ENCODE measurements at regions not wholly inside any gene's neighbourhood (a gene's known extent, or its start where the extent isn't known, plus 50 kb on each side); places are given as distances from the start of the nearest gene placed in this dataset.
A peak's percentile ranks its signal among the peaks of the same experiment; 100 is the strongest.

DNA sequence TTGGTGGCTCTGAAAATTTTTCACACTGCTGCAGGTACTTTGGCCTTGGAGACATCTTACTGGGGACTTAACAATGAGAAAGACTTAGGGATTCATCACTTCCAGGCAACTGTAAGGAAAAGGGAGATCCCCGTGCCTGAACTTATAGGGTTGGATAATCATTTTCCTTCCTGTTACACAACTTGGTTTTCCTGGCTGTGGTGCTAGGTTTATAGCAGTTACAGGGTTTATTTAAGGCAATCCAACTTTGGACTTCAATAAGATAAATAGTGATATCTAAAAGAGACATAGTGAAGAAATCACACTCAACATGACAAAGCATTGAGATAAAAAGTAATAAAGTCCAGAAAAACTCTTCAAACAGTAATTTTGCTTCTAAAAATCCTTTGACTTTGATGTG, 70.2 kb upstream of the RAPH1 start:
- Histone ChIP-seq H3K4me1 (ENCODE audit: control insufficient read depth in 5 of 5, insufficient read depth in 5 of 5, low read length in 5 of 5) (peaks cover 0 to 10% (median 0%) of the 10 kb centered on the region in 5 donors), H3K36me3 (ENCODE audit: control insufficient read depth in 4 of 4, insufficient read depth in 4 of 4, low read length in 4 of 4) (no peaks in the 10 kb centered on the region), H3K9me3 (ENCODE audit: control insufficient read depth in 4 of 4, insufficient read depth in 3 of 4, low read length in 3 of 4) (no peaks in the 10 kb centered on the region), H3K27me3 (ENCODE audit: control insufficient read depth in 3 of 3, insufficient read depth in 3 of 3, low read length in 2 of 3) (no peaks in the 10 kb centered on the region), H3K4me3 (no peak overlapping the region), H3K27ac (ENCODE audit: low read depth in 1 of 2, low read length in 1 of 2) (no peak overlapping the region), H3K9ac (ENCODE audit: insufficient read depth in 1 of 2, low read length in 2 of 2) (no peak overlapping the region)
- ATAC-seq (ENCODE audit: insufficient read depth, low FRiP score) (no peak), DNase-seq (peak in 2 of 3 donors; percentile 53 to 79)
- WGBS, 2 donors = 3 to 18% methylated on average over 1 of the region's 1 CpG
- TF ChIP-seq, protein P1, sequence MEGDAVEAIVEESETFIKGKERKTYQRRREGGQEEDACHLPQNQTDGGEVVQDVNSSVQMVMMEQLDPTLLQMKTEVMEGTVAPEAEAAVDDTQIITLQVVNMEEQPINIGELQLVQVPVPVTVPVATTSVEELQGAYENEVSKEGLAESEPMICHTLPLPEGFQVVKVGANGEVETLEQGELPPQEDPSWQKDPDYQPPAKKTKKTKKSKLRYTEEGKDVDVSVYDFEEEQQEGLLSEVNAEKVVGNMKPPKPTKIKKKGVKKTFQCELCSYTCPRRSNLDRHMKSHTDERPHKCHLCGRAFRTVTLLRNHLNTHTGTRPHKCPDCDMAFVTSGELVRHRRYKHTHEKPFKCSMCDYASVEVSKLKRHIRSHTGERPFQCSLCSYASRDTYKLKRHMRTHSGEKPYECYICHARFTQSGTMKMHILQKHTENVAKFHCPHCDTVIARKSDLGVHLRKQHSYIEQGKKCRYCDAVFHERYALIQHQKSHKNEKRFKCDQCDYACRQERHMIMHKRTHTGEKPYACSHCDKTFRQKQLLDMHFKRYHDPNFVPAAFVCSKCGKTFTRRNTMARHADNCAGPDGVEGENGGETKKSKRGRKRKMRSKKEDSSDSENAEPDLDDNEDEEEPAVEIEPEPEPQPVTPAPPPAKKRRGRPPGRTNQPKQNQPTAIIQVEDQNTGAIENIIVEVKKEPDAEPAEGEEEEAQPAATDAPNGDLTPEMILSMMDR (IDR thresholded peaks at IDR 0.05; ENCODE audit: control extremely low read depth, extremely low read depth) = no peak

DNA sequence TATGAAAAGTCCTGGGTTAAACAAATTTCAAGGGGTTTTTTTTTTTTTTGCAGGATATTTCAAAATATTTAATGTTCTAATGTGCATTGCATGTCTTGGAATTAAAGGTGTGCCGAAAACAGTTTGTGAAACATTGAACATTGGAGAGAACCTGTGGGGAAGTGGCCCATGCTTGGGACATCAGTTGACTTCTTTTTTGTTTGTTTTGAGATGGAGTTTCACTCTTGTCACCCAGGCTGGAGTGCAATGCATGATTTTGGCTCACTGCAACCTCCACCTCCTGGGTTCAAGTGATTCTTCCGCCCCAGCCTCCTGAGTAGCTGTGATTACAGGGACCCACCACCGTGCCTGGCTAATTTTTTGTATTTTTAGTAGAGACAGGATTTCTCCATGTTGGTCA, 71.0 kb upstream of the RAPH1 start:
- ATAC-seq (ENCODE audit: insufficient read depth, low FRiP score) = no peak

DNA sequence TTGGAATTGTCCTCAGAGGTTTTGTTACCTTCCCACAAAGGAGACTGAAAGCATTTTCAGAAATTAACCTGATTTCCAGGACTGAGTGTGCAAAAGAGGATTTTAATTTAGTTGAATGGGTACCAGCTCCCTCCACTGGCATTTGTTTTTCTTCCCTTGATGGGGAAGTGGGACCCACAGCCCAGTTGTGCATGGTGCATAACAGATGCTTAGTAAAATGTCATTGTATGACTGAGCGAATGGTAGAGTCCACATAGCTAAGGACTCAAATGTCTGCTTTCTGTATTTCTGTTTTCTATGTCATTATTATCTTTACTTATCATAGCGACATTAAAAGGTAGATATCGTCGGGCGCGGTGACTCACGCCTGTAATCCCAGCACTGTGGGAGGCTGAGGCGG, 75.5 kb upstream of the RAPH1 start:
- 96 to 98% methylated on average over 8 of the region's 8 CpGs for WGBS, 2 donors
- ATAC-seq (ENCODE audit: insufficient read depth, low FRiP score) = no peak

More for the DNA sequence above, 71.0 kb upstream of the RAPH1 start:
- Histone ChIP-seq H3K9me3 (ENCODE audit: control insufficient read depth in 4 of 4, insufficient read depth in 3 of 4, low read length in 3 of 4) (no peaks in the 10 kb centered on the region), H3K27ac (ENCODE audit: low read depth in 1 of 2, low read length in 1 of 2) (no peak overlapping the region), H3K4me1 (ENCODE audit: control insufficient read depth in 5 of 5, insufficient read depth in 5 of 5, low read length in 5 of 5) (peaks cover 0 to 10% (median 0%) of the 10 kb centered on the region in 5 donors), H3K9ac (ENCODE audit: insufficient read depth in 1 of 2, low read length in 2 of 2) (no peak overlapping the region), H3K36me3 (ENCODE audit: control insufficient read depth in 4 of 4, insufficient read depth in 4 of 4, low read length in 4 of 4) (no peaks in the 10 kb centered on the region), H3K27me3 (ENCODE audit: control insufficient read depth in 3 of 3, insufficient read depth in 3 of 3, low read length in 2 of 3) (no peaks in the 10 kb centered on the region), H3K4me3 (no peak overlapping the region)
- TF ChIP-seq, protein P1 (IDR thresholded peaks at IDR 0.05; ENCODE audit: control extremely low read depth, extremely low read depth) = no peak
- 89 to 91% methylated on average over 3 of the region's 3 CpGs for WGBS, 2 donors
- DNase-seq = no peak

More for the DNA sequence above, 75.5 kb upstream of the RAPH1 start:
- TF ChIP-seq, protein P1 (IDR thresholded peaks at IDR 0.05; ENCODE audit: control extremely low read depth, extremely low read depth) = no peak
- H3K27ac ChIP-seq (ENCODE audit: low read depth in 1 of 2, low read length in 1 of 2) = no peak overlapping the region
- no peak for DNase-seq
- no peaks in the 10 kb centered on the region for H3K27me3 ChIP-seq (ENCODE audit: control insufficient read depth in 3 of 3, insufficient read depth in 3 of 3, low read length in 2 of 3)
- no peaks in the 10 kb centered on the region for H3K9me3 ChIP-seq (ENCODE audit: control insufficient read depth in 4 of 4, insufficient read depth in 3 of 4, low read length in 3 of 4)
- H3K4me1 ChIP-seq (ENCODE audit: control insufficient read depth in 5 of 5, insufficient read depth in 5 of 5, low read length in 5 of 5) = no peaks in the 10 kb centered on the region
- no peak overlapping the region for H3K9ac ChIP-seq (ENCODE audit: insufficient read depth in 1 of 2, low read length in 2 of 2)
- H3K4me3 ChIP-seq = no peak overlapping the region
- no peaks in the 10 kb centered on the region for H3K36me3 ChIP-seq (ENCODE audit: control insufficient read depth in 4 of 4, insufficient read depth in 4 of 4, low read length in 4 of 4)
